ENCODE measurements at regions not wholly inside any gene's neighbourhood (a gene's known extent, or its start where the extent isn't known, plus 50 kb on each side); places are given as distances from the start of the nearest gene placed in this dataset.
A peak's percentile ranks its signal among the peaks of the same experiment; 100 is the strongest.
"Not testable (repeated sequence)": the region's sequence is repeated elsewhere in the genome, so short reads cannot be mapped to it uniquely, and the experiment has no call there.

DNA sequence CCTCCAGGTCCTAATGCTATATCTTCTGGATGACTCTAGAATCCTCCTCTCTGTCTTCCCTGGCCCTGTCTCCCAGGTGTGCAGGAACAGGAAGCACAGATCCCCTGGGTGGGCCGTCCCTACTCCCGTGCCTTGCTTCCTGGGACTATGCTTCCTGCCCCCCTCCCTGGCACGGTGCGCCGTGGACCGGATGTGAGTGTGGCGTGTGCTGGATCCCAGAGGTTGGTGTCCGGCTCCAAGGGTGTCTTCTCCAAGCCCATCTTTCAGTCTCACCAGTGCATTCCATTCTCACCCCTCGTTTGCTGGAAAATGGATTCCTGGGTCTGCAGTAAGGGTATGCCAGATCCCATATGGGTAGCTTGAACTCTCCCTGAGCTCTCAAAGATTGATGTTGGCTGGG, 144.4 kb upstream of the TWIST2 start:
- no peak for DNase-seq

DNA sequence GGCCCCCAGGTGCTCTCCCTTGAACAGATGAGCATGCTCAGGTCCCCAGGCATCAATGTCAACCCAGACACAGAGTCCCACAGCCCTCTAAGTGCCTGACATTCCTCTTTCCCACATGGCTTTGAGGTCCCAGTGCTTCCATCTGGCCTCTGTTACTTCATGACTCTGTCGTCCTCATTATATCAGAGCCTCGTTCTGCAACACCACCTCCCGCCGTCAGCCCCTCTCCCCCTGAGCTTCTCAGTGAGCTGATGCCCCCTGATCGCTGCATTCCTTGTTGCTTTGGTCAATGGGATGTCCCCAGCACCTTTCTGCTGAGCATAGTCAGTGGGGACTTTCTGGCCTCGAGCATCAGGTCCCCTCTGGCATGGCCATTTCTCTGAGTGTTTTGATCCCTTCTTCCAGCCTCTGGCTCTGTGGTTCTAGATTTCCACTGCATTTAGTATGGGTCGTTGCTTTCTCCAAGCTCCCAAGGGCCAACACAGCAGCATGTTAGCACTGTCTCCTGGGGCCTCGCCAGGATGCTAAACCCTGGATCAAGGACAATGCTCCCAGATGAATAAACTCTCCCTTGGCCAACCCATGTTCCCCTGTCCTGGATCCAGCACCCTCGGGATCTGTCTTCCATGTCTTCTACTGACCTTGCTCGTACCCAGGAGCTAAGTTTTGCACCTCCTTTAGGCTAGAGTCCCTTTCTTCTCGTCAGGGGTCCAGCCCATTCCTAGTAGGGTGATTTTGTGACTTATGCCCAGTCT, 143.2 kb upstream of the TWIST2 start:
- DNase-seq: no peak

DNA sequence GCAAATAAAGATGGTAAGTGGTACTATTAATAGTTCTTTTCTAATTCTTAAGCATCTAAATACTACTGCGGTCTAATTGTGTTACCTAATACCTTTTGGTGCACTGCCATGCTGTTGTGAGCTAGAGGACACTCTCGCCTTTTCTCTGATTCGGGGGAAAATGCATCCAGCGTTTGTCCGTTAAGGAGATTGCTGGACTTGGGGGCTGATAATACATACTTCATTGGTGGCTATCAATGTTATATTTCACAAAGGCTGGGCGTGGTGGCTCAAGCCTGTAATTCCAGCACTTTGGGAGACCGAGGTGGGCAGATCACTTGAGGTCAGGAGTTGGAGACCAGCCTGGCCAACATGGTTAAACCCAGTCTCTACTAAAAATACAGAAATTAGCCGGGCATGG, 141.7 kb upstream of the TWIST2 start:
- DNase-seq: no peak

DNA sequence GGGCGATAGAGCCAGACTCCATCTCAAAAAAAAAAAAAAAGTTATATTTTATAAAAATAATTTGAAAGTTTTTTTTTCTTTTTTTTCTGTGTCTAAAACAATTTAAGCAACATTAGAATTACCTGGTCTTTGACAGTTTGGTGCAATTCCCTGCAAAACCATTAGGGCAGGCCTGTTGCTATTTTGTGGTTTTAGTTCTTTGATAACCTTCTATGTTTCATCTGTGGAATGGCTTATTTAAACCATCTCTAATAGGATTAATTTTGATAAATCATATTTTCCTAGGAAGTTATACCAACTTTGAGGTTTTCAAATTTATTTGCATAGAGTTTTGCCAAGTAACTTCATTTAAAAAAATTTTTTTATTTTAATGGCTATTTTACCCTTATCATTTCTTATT, 141.2 kb upstream of the TWIST2 start:
- DNase-seq: no peak

DNA sequence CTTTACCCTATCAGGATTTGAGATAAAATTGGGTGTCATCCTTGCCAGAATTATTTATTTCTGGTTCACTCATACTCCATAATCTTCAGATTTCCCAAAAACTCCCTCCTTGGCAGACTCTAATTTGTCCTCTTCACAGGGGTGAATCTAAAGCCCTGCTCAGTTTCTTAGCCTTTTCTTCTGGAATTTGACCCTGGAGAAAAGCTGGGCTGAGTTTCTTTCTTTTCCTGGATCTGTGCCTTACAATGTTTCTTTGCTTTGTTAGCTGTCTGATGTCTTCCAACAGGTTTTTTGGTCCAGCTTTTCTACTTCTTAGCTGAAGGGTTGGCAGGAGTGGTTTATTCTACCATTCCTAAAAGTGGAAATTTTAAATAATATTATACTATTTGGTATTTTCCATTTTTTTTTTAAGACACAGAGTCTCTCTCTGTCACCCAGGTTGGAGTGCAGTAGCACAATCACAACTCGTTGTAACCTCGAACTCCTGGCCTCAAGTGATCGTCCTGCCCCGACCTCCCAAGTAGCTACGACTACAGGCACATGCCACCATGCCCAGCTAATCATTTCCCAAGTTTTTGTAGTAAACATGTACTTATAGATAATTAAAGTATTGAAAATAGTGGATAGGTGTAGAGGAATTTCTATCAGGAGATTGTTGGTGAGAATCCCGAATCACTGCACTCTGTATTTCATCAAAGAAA, 138.4 kb upstream of the TWIST2 start:
- DNase-seq: no peak

DNA sequence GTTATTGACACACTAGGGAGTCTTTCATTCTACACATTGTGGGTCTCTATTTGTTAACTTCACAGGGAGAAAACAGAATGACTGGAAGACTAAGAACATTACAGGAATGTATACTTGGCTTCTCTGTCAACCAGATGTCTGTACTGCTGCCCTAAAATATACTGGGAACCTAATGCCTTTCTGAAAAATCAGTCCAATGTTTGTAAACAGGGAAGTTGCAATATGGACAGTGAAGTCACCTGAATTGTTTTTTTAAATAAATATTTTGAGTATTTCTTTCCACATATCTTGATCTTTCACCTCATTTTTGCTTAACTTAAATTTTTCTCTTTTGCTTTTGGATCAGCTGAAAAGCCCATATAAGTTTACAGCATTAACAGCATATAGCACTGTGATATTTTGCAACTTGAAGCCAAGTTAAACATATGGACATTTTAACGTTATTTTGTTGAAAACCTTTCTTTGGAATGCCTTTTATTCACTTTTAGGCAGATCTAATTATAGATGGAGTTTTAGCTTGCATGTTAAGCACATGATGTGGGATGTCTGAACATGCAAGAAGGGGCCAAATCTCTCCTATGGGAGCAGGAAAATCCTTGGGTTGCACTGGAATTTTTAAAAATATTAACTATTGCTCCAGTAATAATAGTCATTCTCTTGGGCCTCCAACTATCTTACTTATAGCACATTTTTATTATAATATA, 137.7 kb upstream of the TWIST2 start:
- DNase-seq: no peak

DNA sequence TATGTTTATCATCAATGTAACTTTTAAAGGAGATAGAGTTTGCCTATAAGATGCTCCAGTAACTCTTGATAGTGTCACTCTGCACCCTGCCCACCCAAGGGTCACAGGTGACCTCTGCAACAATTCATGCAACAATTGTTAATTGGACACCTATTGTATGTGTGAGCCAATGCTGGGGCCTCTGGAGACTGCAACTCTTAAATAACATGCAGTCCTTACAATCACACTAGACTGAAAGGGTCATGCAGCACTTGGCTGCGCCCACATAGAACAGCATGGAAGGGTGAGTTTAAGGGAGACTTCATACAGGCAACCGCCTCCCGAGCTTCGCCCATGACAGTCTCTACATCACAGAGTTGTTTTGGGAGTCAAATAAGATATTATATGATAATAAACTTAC, 137.1 kb upstream of the TWIST2 start:
- no peak for DNase-seq

DNA sequence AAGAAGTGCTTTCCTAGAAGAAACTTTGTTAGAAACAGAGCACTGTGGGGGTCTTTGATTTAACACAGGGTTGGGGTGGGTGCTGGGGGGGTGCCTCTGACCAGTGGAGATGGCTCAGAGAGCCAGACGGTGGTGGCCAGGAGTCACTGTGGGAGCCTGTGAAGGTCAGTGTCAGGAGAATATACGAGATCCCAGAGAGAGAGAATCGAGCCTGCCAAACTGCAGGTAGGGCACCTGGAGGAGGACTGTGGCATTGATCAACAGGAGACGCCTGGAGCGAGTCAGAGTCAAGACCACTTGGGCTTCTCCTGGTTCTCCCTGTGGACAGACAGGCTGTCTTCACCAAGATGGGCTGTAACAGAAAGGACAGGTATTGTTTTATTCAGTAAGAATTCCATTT, 136.5 kb upstream of the TWIST2 start:
- no peak for DNase-seq

DNA sequence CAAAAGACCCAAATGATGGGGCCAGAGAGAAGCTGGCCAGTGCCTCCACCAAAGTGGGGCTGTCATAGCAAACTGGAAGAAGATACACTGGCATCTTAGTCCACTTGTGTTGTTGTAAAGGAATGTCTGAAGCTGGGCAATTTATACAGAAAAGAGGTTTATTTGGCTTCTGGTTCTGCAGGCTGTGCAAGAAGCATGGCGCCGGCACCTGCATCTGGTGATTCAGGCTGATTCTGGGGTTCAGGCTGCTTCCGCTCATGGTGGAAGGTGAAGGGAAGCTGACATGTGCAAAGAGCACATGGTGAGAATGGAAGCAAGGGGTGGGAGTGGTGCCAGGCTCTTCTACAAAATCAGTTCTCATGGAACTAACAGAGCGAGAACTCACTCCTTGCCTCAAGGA, 135.9 kb upstream of the TWIST2 start:
- no peak for DNase-seq

DNA sequence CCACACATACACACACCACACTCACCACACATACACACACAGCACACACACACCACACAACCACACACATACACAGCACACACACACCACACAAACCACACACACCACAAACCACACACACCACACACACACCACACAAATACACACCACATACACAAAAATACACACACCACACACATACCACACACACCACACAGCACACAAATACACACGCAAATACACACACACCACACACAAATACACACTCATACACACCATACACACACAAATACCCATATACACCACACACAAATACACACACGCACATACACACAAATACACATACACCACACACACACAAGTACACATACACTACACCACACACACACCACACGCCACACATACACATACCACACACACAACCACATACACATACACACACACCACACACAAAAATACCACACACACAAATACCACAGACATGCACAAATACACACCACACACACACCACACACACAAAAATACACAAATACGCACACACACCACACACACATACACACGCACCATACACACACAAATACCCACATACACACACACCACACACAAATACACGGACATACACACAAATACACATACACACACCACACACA, 134.6 kb upstream of the TWIST2 start:
- DNase-seq: no peak

DNA sequence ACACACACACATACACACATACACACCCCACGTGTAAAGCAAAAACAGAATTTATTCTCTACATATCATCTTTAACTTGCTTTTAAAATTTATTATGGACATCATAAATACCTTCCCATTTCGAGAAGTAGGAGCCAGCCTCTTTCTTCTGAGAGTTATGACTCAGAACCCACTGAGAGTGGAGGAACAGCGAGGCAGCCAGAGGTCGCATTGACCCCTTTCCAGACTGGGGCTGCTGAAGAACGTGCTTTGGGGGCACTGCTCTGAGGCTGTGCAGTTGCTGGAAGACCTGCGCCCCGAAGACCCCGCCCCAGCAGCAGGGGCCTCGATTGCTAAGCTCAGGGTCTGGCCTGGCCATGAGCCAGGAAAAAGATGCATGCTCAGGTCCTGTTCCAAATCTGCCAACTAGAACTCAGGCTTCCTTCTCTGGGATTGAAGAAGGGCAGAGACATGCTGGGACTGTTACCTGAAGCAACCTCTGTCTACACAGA, 133.8 kb upstream of the TWIST2 start:
- DNase-seq: no peak

DNA sequence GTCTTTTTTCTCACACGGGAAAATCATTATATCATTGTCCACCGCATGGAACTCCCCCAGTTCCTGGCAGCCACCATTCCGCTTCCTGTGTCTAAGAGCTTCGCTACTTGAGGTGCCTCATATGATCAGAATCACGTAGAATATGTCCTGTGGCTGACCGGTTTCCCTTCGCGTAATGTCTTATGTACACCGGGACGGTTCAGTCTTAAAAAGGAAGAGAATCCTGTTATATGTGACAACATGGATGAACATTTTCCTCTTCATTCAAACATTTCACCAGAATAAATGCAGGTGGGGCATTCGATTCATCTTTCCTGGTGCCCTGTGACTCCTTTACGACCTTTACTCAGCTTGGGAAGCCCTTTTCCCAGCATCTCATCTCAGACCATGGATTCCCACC, 131.7 kb upstream of the TWIST2 start:
- no peak for DNase-seq

DNA sequence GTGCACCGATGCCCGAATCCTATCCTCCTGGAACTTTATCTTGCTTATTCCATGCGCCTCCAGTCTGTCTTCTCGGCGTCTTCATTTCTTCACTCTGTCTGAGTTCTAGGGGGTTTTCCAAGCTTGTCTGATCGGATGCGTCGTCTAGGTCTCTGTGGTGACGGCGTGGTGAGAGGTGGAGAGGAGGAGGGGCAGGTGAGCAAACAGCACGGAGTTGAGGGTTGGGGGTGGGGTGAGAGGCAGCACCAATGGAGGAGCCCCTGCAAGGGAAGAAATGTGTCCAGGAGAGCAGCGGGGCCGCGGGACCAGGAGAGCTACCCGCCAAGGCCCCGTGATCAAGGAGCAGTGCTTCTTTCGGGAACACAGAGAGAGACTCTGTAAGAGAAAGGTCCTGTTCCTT, 131.3 kb upstream of the TWIST2 start:
- no peak for DNase-seq

DNA sequence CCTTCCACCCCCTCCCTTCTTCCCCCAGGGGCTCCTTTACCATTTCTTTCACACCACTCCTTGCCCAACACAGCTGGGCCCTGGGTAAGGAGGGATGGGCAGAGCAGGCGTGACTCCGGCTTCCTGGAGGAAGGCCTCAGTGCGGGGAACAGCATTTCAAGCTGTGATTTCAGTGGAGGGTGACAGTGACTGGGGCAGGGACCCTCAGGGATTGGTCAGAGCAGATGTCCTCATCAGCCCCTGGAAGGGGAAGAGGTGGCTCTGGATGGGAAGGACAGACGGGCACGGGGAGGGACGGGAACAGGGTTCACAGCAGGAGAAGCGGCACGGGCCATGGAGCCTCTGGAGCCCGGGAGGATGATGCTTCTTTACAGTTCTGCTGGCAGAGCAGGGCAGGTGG, 130.8 kb upstream of the TWIST2 start:
- no peak for DNase-seq

DNA sequence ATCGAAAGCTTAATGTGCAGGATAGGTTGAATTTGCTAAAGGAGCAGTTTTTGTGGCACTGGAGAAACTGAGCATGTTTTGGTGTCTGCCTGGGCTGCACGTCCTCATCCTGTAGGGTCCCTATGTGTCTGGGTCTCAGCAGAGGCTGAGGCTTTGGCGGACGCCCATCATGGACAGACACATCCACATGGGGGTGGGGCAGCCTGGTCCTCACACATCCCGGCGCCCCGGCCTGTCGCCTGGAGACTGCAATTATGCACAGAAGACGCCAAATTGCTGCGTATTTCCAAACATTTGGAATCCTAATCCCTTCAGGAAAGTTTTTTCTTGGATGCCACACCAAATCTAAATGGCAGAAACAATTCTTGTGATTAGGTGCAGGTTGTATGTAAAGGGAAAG, 128.2 kb upstream of the TWIST2 start:
- DNase-seq: no peak

DNA sequence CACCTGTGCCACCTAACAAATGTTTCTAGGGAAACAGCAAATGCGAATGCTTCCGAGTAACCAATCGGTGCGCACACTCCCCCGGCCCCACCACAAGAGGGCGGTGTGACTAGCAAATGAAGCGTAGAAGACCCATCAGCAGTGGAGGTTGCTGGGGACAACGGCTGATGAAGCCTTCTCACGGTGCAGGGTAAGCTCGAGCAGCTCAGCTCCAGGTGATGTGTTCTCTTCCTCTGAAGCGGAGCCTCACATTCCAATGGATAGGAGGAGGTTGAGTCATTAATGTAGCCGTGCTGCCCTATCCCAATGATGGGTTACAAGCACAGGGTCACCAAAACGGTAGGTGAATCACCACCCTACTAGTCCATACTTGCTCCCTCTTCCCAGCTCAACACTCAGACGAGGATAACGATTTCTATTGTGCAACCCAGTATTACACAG, 127.6 kb upstream of the TWIST2 start:
- peak; percentile 8 to 39 for DNase-seq

DNA sequence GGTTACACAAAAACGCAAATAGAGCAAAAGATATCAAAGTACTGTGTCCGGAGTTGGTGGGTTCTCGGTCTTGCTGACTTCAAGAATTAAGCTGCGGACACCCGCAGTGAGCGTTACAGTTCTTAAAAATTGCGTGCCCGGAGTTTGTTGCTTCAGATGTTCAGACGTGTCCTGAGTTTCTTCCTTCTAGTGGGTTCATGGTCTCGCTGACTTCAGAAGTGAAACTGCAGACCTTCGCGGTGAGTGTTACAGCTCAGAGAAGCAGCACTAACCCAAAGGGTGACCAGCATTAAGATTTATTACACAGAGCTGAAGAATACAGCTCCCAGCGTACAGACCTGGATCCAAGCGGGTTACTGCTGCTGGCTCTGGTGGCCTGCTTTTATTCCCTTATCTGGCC, 125.7 kb upstream of the TWIST2 start:
- DNase-seq: no peak

DNA sequence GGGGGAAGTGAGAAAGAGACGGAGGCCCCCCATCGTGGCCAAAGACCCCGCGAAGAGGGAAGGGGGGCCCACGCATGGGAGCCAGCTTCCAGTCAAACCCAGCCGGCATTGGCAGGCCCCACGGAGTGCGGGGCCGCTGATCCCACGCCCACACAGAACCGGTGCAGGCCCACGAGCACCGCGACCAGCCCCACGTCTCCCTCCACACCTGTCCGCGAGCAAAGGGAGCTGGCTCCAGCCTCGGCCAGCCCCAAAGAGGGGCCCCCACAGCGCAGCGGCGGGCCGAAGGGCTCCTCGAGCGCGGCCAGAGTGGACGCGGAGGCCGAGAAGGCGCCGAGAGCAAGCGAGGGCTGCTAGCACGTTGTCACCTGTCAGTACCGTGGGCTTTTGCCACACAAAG, 125.0 kb upstream of the TWIST2 start:
- no peak for DNase-seq

DNA sequence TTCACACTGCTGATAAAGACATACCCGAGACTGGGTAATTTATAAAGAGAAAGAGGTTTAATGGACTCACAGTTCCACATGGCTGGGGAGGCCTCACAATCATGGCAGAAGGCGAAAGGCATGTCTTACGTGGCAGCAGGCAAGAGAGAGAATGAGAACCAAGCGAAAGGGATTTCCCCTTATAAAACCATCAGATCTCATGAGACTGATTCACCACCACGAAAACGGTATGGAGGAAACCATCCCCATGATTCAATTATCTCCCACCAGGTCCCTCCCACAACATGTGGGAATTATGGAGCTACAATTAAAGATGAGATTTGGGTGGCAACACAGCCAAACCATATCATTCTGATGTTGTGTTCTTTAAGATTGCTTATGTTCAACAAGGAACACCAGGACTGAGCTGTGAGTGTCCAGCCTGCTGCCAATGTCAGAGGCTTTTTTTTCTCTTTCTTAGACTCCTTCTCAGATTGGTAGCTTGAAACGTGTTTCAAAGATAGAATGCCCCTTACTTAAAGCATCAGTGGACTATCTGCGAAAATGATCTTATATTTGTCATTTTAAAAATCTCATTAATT, 124.1 kb upstream of the TWIST2 start:
- DNase-seq: not testable (repeated sequence)

DNA sequence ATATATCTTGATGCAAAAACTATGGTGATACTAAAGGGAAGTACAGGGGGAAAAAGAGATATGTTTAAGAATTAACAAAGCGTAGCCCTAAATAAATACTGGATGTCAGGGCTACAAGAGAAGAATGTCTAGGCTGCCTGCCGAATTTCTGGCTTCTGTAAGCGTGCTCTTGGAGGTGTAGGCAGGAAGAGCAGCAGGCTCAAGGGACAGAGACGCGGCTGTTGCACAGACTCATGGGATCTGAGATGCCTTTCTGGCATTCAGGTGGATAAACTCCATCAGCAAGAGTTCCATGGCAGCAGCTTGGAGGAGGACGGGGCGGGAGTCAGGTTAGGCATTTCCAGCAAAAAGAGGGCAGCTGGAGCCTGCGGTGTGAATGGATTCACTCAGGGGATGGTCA, 123.2 kb upstream of the TWIST2 start:
- no peak for DNase-seq

DNA sequence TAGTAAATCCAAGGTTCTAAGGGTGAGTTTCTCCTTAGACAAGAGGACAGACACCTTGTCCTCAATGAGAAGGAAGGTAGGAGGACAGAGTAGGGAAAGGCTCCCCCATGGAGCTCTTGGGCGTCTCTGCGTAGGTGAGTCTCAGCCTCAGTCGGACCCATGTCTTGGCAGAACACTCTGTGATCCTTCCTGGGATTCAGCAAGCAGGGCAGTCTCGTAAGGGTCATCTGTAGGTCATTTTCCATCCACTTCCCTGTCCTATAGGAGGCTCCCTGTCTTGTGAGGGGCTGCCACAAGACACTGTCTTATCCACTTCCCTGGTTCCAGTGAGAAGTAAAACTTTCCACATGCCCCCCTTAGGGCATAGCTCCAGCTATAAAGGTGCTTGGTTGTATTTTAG, 122.6 kb upstream of the TWIST2 start:
- no peak for DNase-seq

DNA sequence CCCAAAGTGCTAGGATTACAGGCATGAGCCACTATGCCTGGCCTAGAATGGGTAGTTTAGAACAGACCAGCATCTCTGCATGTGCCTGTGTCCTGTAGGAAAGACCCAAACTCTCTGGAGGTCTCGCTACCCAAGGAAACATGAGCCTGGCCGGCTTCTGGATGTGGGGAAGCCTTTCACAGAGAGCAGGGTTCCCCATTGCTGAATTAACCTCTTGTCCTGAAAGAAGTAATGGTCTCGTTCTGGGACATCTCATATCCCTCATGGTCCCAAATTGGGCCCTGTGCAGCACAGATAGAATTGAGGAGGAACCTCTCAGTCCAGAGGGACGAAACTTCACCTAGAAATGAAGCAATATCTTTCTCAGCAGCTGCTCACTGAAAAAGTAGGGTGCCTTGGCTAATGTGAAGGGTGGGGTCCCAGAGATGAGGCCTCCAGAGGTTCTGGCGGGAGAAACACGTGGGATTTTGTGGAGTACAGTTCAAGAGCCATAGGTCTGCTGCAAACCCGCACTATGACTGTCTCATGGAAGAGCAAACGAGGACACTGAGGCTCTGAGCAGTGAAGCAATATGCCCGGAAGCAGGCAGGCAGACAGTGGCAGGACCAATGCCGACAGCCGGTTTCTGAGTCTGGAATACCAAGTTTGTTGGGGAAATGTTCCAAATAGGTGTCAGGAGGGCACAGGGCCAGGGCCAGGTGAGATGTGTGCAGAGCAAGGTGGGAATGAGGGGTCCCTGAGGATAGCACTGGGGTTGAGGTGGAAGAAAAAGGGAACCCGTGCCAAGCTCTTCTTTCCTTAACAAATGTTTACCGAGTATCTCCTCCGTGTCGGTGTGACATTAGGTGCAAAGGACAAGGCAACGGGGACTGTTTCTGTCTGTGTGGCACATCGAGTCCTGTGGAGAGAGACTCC, 121.0 kb upstream of the TWIST2 start:
- no peak for DNase-seq
